HG02943 (cell line): ENCODE measurements at regions not wholly inside any gene's neighbourhood (a gene's known extent, or its start where the extent isn't known, plus 50 kb on each side); places are given as distances from the start of the nearest gene placed in this dataset.

ENCODE experiments used
- ATAC-seq: cut with Tn5 transposase; IDR thresholded peaks from one replicate; pipeline ENCODE4 v1.9.1; 2021; ENCODE audit warnings: mild to moderate bottlenecking, low read depth, moderate library complexity; ENCODE audit not compliant: unreplicated experiment

- no peak for ATAC-seq
Observed at GRCh38 chr2:104430852-104431251, 423.1 kb upstream of the POU3F3 start.

- no peak for ATAC-seq
Observed at GRCh38 chr2:104431701-104432121, 422.2 kb upstream of the POU3F3 start.

- no peak for ATAC-seq
Observed at GRCh38 chr2:104432401-104432800, 421.5 kb upstream of the POU3F3 start.

GRCh38 chr2:104432991-104433390, 420.9 kb upstream of the POU3F3 start:
- no peak for ATAC-seq

- no peak for ATAC-seq
Observed at GRCh38 chr2:104433657-104434056, 420.3 kb upstream of the POU3F3 start.

GRCh38 chr2:104434318-104434792, 419.6 kb upstream of the POU3F3 start:
- ATAC-seq = peak; percentile 63

DNA sequence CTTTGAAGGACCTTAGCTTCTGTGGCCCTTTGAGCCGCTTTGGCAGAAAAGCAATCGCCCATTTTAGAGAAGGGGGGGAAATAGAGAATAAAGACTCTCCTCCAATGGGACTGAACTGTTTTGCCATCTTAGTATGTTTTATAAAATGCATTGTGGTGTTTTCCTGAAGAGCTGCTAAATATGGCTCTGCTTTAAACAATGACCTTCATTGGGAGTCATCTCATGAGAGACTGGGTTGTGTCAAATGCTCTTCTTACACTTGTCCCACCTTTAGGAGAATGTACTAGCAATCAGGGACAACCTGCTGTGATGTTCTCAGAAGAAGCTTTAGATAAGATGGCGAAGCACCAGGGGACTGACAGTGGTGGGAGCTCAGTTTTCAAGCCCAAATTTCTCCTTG, 418.9 kb upstream of the POU3F3 start:
- no peak for ATAC-seq

- no peak for ATAC-seq
Observed at GRCh38 chr2:104438481-104438880, 415.4 kb upstream of the POU3F3 start.

GRCh38 chr2:104443145-104443544, 410.8 kb upstream of the POU3F3 start:
- no peak for ATAC-seq

GRCh38 chr2:104444392-104444791, 409.5 kb upstream of the POU3F3 start:
- ATAC-seq = no peak

DNA sequence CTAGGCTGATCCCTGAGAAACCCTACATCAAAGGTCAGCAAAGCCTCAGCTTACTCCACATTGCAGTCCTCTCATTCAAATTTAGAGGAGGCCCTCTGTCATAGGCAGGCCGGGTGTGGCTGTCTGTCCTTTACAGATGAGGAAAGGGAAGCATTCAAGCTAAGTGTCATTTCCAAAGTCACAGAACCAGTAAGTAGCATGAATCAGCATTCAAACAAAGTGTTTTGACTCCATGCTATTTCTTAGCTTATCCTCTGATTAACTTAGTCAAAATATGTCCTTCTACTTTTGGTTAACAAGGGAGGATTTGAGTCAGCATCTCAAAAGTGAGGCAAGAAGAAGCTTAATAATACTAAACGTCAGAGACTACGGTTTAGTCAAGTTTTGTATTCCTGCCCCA, 409.0 kb upstream of the POU3F3 start:
- ATAC-seq = no peak

GRCh38 chr2:104447831-104448434, 406.0 kb upstream of the POU3F3 start:
- no peak for ATAC-seq

- no peak for ATAC-seq
Observed at GRCh38 chr2:104448661-104449440, 405.1 kb upstream of the POU3F3 start.

DNA sequence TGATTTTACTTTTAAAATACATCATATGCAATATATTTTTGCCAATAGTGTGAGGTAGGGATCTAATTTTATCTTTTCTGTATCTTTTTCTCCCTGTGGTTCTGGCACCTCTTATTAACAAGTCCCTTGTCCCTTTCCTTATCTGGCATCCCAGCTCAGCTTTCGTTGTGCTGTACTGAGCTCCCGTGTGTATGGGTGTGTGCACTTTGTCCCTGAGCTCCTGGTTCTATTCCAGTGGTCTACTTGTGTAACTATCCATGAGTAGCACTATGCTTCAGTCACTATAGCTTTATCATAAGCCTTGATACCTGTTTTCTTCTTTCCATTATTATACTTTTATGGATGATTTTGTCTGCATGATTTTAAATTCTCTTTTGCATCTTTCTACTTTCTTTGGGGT, 401.4 kb upstream of the POU3F3 start:
- no peak for ATAC-seq

DNA sequence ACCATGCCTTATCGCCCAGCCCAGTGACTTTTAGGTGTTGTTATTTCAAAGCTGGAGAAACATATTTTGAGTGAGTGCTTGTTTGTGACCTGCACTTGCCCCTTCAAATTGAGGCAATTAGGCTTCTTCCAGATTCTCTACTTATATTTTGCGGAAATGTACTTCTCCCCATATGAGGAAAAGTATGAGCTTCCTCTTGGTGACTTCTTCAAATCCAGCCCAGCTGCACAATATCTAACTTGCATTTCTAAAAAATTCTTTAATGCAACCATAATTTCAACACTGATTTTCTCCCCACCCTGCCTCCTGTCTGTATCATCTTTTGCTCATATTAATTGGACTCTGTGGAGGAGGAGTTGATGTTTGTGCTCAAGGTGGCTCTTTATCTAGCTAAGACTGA, 391.2 kb upstream of the POU3F3 start:
- no peak for ATAC-seq

- no peak for ATAC-seq
Observed at GRCh38 chr2:104465981-104466380, 387.9 kb upstream of the POU3F3 start.

GRCh38 chr2:104468846-104469245, 385.1 kb upstream of the POU3F3 start:
- no peak for ATAC-seq

DNA sequence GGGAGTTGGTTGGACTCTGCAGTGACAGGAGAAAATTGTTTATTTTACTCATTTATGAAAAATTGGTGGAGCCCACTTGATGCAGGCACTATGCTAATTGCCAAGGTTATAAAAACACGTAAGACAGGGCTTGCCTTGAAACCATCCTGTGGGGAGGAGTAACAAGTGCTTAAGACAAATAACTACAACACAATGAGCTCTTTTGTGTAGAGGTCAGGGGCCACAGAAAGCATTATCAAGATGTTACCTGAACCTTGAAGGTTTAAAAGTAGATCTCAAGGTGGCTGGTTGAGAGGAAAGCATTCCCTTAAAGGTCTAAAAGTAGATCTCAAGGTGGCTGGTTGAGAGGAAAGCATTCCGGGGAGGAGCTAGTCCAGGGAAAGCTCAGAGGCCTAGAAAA, 381.8 kb upstream of the POU3F3 start:
- no peak for ATAC-seq

DNA sequence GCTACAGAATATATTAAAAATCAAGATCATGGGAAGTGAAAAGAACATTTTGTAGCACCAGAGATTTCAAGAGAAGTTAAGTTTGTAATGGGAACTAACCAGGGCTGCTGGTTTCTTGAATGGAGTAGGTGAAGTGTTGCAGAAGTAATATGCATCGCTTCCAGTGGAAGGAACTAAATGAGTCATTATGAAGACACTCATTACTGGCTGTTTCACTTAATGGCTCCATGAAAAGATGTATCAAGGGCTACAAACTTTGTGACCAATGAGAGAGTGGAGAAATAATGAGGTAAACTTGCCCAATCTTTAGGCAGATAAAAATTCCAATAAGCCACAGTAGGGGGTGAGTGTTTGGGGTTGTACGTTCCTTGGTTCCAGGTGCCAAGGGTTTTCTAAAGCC, 380.4 kb upstream of the POU3F3 start:
- ATAC-seq = no peak

- no peak for ATAC-seq
Observed at GRCh38 chr2:104474716-104475115, 379.2 kb upstream of the POU3F3 start.

GRCh38 chr2:104476075-104476474, 377.8 kb upstream of the POU3F3 start:
- no peak for ATAC-seq

- no peak for ATAC-seq
Observed at GRCh38 chr2:104476563-104476988, 377.3 kb upstream of the POU3F3 start.
